Islet of Langerhans (tissue), 1 donor: ENCODE measurements at regions not wholly inside any gene's neighbourhood (a gene's known extent, or its start where the extent isn't known, plus 50 kb on each side); places are given as distances from the start of the nearest gene placed in this dataset.

Experiments
- FAIRE-seq: peaks from one replicate; lab custom pipeline; 2011; peaks lifted over from hg19 to GRCh38; lab: Jason Lieb, UNC

- no peak for FAIRE-seq
Measured at GRCh38 chr20:20933142-20933958, 172.8 kb downstream of the LINC00237 start.

- no peak for FAIRE-seq
Measured at GRCh38 chr20:20932156-20932555, 174.0 kb downstream of the LINC00237 start.

DNA sequence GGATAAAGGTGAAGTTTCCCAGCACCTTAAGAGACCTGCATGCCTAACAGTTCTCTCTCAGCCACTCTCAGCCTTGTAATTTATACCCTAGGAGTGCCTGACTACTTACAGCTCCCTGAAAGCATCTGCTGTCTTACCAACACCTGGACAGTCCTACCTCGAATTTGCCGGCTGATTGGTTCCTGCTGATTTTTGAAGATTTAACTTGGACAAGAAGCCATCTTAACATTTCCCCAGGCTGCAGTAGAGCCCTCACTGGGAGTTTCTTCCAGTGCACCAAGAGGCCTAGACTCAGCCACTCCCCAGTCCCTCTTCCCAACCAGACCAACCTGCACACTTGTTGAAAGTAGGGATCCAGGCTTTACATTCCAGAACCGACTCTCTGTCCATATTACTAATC lies 174.5 kb downstream of the LINC00237 start:
- no peak for FAIRE-seq

DNA sequence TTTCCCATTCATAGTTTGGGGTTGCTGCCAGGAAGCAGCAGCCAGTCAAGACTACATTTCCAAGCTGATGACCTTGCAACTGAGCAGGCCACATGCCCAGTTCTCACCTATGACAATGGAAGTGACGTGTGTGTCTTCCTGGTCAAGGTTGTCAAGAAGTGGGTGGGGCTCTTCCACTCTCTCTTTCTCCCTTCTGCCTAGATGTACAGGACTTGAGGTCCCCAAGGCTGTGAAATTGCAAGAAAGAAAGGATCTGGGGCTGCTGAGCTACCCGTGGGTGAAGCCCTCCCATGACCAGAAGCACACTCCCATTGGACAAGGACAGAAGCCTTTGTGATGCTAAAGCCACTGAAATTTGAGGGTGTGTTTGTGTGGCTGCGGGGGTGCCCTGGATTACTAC lies 175.1 kb downstream of the LINC00237 start:
- no peak for FAIRE-seq

DNA sequence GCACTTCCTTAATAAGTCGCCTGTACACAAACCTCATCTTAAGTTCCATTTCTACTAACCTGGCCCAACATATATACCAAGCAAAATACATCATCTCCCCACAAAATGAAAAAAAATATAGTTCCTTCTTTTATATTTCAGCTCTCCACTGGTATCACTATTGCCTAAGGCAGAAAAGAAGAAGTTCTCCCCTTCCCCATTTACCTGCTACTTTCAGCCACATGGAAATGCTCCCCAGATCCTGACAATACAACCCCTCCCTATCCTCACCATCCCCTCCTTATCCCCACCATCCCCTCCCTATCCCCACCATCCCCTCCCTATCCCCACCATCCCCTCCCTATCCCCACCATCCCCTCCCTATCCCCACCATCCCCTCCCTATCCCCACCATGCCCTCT lies 175.7 kb downstream of the LINC00237 start:
- no peak for FAIRE-seq

GRCh38 chr20:20929341-20929740 lies 176.8 kb downstream of the LINC00237 start:
- no peak for FAIRE-seq

DNA sequence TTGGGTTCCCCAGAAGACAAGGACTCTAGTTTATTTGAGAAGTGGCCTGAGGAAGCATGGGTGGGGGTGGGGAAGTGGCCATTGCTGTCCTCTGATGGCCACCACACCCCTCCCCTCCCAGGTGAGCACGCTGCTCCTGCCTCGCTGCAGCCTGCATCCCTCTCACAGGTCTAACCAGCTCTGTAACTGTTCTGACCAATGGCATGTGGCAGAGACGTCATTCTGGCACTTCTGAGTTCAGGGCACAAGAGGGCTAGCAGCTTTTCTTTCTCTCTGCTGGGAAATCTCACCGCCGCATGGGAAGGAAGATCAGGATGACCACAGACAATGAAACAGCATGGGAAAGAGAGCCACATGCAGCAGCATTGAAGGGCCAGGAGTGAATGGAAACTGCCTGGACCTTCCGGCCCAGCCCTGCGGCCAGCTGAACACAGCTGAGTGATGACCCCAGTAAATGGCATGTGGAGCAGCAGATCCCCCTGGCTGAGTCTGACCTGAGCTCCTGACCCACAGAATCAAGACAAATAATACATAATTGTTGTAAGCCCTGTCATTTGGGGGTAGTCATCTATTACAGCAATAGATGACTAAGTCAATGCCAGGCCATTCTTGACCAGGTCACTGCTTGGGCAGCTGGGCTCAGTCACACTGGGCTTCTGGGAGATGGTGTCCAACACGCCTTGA lies 179.8 kb downstream of the LINC00237 start:
- no peak for FAIRE-seq

DNA sequence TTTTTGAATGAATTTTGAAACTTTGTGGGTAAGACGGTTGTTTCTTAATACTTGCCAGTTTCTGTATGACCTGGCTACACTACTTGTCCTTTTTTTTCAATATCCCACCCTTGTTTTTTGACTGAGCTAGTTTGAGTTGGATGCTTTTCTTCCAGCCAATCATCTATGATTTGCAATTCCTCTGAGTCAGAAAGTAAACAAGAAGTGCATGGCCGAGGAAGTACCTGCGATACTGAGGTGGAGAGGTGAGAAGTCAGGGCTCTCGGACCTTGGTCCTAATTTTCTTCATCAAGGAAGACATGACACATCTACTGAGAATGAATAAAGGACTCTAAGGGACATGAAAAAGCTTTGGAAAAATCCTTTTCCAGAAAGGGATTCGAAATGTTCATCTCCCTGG lies 185.7 kb downstream of the LINC00237 start:
- FAIRE-seq = no peak

DNA sequence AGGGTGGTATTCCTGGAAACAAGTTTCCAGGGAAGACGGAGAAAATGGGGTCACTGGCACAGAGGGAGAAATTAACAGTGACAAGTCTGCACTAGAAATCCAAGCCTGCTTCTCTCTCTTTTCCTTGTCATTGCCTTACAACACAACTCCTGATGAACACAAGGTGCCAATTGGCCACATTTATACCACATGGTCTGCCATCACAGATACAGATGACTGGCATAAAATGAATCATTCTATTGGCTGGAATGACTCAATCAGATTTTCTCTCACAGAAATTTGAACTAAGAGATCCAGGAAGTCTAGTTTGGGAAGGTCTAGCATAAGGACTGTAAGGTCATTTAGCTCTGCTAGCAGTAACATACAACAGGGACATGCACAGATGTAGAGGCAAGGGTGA lies 190.3 kb downstream of the LINC00237 start:
- FAIRE-seq = no peak

DNA sequence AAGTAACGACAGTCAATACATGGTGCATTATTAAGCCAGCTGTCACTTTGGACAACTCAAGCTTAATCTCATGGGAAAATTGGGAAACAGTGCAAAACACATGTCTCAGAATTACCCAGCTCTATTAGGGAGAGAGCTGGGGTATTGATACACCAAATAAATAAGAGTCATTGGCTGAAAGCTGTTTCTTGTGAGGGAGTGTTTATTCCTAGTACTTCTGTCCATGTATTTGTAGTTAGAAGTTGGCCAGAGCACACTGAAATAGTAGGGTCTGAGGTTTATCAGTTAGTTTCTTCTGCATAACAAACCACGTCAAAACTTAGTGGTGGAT lies 192.0 kb upstream of the RALGAPA2 start:
- no peak for FAIRE-seq

DNA sequence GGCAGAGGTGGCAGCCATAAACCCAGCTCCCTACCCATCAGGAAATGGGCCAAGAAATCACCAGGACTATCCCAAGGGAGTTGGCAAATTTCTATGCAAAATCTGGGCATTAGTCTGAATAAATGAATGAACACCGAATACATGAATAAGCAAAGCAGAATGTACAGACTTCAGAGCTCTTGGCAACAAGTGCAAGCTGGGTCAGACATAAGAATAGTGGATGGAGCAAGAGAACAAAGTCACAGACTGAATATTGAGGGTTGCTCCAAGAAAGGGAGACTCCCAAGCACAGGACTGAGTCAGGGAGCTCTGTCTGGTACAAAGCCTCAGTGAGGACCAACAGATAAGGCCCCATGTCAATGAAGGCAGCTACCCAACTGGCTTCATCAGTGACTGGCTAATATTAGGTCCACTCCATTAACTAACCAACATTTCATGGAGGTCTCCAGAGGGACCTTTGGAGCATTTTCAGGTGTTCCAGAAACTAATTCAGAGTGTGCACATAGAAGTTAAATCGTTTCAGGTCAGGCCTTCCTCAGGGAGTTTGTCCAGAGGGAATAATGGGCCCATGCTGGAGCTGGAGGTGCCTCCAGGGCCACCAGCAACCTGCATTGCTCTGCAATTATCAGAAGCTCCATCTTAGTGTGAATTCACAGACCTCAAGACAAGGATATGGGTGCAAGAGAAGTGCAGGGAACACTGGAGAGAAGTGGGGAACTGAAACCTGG lies 191.5 kb upstream of the RALGAPA2 start:
- FAIRE-seq = no peak

- FAIRE-seq = no peak
Measured at GRCh38 chr20:20897922-20898321, 185.5 kb upstream of the RALGAPA2 start.

GRCh38 chr20:20897145-20897544 lies 184.7 kb upstream of the RALGAPA2 start:
- no peak for FAIRE-seq

DNA sequence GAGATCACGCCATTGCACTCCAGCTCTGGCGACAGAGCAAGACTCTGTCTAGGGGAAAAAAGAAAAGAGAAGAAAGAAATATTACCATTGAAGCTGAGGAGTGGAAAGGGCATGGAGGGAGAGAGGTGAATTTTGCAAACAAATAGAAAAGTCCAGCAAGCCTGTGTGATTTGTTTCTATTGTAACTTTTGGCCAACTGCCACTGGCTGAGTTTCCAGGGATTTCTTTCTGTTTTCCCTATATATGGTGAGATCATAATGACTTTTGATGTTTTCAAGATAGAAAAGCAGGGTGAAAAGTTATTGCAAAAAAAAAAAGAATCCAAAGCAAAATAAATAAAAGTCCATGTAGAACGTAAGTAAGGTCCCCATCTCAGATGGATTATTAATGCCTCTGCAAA lies 184.2 kb upstream of the RALGAPA2 start:
- FAIRE-seq = no peak

DNA sequence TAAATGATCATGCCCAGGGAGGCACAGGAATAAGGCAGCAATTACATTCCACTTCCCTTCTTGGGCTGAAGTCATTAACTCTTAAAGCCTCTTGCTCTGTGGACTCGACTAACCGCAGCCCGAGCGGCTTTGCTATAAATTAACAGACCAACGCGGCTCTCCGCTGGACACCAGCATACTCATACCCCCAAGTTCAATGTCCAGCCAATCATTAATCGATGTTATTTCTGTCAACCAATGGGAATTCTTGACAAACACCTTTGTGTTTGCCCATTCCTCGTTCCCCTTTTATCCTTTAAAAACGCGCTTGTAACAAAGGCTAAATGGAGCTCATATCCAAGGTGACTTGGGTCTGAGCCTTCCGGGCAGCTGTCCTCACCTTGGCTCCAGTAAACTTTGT lies 183.1 kb upstream of the RALGAPA2 start:
- no peak for FAIRE-seq

- no peak for FAIRE-seq
Measured at GRCh38 chr20:20894753-20895152, 182.3 kb upstream of the RALGAPA2 start.

DNA sequence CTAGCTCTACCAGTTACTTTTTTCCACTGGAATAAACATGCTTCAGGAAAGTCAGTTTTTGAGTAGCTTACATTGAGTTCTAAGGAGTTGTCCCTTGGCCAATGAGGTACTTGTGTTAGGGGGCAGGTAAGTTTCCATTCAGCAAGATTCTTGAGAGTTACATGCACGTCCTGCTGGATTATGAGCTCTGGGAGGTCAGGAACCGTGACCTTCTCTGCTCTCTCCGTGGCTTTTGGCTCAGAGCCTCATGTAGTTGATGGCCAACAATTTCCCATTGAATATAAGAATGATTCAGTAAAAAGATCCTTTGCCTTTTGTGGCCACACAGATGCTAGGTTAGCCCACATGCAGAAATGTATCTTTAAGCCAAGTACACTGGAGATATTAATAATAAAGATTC lies 181.8 kb upstream of the RALGAPA2 start:
- no peak for FAIRE-seq

- FAIRE-seq = no peak
Measured at GRCh38 chr20:20892328-20892727, 179.9 kb upstream of the RALGAPA2 start.

DNA sequence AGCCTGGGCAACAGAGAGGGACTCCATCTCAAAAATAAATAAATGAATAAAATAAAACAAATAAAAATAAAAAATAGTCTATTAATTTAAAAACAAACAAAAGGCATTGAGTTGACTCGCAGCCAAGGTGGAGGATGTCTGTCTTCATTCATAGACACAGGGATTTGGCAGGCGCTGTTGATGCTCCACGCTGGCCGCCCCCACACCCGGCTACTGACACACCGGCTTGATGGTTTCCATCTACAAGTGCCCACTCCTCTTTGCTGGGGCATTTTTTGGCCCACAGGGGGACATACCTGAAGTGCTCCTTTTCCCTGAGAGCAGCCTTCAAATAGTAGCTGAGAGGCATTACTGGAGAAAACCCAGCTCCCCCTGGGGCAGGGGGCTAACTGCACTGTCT lies 178.3 kb upstream of the RALGAPA2 start:
- FAIRE-seq = no peak

DNA sequence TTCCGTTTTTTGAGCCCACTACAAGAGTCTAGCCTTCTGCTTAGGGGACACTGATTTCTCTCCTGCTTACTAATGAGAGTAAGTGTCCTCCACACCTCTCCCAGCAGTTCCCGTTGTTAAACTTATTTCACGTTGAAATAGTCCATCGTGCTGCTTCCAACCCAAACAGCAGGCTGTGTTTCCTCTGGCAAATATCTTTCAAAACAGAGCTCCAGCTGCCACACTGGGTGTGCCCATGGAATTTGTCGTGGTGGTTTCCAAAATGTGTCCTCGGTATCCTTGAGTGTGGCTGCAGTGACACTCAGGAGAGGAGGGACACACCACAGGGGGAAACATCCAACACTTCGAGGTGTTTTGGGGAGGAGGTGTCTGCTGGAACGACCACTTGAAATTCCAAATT lies 176.5 kb upstream of the RALGAPA2 start:
- no peak for FAIRE-seq

DNA sequence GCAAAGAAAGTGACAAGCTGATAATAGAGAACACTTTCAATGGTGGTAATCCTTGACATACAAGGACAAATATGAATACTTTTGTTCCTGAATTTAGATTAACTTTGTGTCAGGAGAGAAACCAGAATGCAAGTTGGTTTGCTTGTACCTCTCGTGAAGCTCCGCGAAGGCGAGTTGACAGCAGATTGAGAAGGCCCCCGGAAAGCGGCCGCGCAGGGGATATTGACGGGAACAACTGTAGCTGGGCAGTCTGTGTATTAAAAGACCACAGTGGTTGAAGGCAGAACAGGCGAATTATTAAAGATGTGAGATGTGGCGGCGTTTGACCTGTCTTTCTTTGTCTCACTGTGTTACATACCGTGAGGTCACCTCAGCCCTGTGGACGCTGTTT lies 175.8 kb upstream of the RALGAPA2 start:
- FAIRE-seq = no peak

DNA sequence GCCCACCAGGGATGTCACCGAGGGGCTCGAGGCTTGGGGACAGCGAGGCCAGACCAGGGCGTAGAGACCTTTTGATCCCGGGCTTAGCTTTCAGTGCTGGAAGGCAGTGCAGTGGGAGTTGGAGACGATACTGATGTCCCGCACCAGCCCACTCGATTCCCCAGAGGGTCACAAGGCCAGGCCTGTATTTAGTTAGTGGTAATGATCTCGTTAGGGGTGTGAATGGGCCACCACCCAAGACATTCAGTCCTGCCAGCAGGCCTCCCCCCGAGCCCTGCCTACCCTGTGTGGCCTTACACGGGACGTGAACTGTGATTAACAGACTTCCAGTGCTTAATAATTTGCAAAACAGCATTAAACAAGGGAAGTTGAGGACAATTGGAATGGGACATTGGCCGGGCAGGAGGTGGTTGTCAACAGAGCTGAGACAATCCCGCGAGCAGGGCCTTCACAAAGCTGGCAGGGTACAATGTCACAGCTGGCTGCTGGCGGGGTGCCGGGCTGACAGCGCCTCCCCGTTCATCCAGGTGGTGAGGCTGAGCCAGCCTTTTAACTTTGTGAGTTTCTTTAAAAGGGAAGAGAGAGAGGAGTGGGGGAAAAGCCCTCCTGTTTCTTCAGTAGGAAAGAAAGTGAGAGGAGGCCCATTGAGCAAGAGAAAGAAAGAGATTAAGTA lies 175.3 kb upstream of the RALGAPA2 start:
- FAIRE-seq = no peak

DNA sequence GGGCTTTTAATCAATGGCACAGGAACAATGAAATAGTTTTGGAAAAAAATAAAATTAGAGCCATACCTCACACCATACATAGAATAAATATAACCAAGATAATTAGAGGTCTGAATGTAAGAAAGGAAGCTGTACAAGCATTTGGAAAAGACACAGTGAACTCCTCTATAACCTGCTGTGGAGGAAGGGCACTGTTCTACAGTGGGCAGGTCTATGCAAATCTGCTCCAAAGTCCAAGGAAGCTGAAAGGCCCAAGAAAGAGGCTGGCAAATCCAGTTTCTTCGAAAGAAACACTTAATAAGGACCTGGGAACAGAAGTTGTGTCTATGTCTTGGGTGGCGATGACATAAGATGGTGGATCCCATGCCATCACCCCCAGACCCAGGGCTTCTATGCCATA lies 169.4 kb upstream of the RALGAPA2 start:
- no peak for FAIRE-seq
